ENCODE measurements at regions not wholly inside any gene's neighbourhood (a gene's known extent, or its start where the extent isn't known, plus 50 kb on each side); places are given as distances from the start of the nearest gene placed in this dataset.

DNA sequence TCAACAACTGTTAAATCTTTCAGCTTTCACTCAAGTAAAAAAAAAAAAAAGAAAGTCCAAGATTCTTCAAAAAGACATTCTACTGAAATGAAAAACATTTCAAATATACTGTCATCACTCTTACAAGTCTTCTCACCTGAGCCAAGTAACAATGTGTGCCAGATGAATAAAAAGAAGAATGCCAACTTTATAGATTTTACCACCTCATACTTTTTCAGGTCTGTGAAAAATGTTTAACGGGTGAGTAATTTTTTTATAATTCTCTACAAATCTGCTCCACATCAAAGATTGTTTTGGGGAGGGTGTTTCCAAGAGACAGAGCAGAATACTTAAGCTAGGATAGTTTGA lies 181.0 kb upstream of the BMP4 start:
- TF ChIP-seq CTCF (IDR thresholded peaks at IDR 0.05; ENCODE audit: poor library complexity) (no peak), EZH2 (IDR thresholded peaks at IDR 0.05; ENCODE audit: borderline replicate concordance) (no peak)

Measured in hepatocyte (in vitro differentiated cells).